Spleen (tissue), 11 donors: ENCODE measurements at regions not wholly inside any gene's neighbourhood (a gene's known extent, or its start where the extent isn't known, plus 50 kb on each side); places are given as distances from the start of the nearest gene placed in this dataset.

Experiments used
- DNase-seq: peaks from one replicate; pipeline ENCODE4 v3.0.0-alpha.2; 2020
- H3K27ac ChIP-seq, 8 donors: fragments of 200-600 bp; sonication (generic) in 7 of 8; 1 replicate in 4 of 8; 2 replicates in 4 of 8; pipeline versions ENCODE4 v1.5.0 to v1.8.0; 2016 to 2021; ENCODE audit warnings: inconsistent platforms in 4 of 8, mild to moderate bottlenecking in 4 of 8, moderate library complexity in 1 of 8
- H3K27me3 ChIP-seq, 7 donors: fragments of 200-600 bp; sonication (generic) in 6 of 7; replicated peaks in 1 of 7; 1 replicate in 4 of 7; 2 replicates in 3 of 7; pipeline versions ENCODE4 v1.5.0 to v1.8.0; 2016 to 2021; ENCODE audit warnings: inconsistent platforms in 3 of 7, mild to moderate bottlenecking in 1 of 7
- H3K36me3 ChIP-seq, 6 donors: fragments of 200-600 bp; sonication (generic) in 5 of 6; 1 replicate in 4 of 6; 2 replicates in 2 of 6; pipeline versions ENCODE4 v1.5.0 to v1.8.0; 2016 to 2021; ENCODE audit warnings: inconsistent platforms in 2 of 6
- H3K4me1 ChIP-seq, 6 donors: fragments of 200-600 bp; sonication (generic) in 5 of 6; 1 replicate in 3 of 6; 2 replicates in 3 of 6; pipeline versions ENCODE4 v1.5.0 to v1.8.0; 2016 to 2021; ENCODE audit warnings: inconsistent platforms in 3 of 6
- H3K4me3 ChIP-seq, 8 donors: fragments of 200-600 bp; sonication (generic) in 7 of 8; 1 replicate in 4 of 8; 2 replicates in 4 of 8; pipeline versions ENCODE4 v1.5.0 to v1.8.0; 2016 to 2021; ENCODE audit warnings: inconsistent platforms in 4 of 8, mild to moderate bottlenecking in 4 of 8, moderate library complexity in 2 of 8
- H3K9me3 ChIP-seq, 8 donors: fragments of 200-600 bp; sonication (generic) in 7 of 8; 1 replicate in 4 of 8; 2 replicates in 4 of 8; pipeline versions ENCODE4 v1.5.0 to v1.8.0; 2016 to 2021; ENCODE audit warnings: inconsistent platforms in 4 of 8
- CTCF ChIP-seq, 11 experiments: fragments of 200-600 bp in 7 of 11; fragments of 450-650 bp in 4 of 11; sonication (generic) in 4 of 11; IDR thresholded peaks in 8 of 11; conservative IDR thresholded peaks in 3 of 11; 1 replicate in 7 of 11; 2 replicates in 4 of 11; pipeline versions ENCODE4 v1.4.0 to v1.8.0; 2016 to 2021; ENCODE audit warnings: antibody characterized with exemption in 11 of 11, inconsistent platforms in 4 of 11, mild to moderate bottlenecking in 1 of 11
- POLR2A ChIP-seq, 3 donors: fragments of 450-650 bp; IDR thresholded peaks; one replicate each; pipeline ENCODE4 v1.5.1; 2017; ENCODE audit warnings: antibody characterized with exemption in 3 of 3, mild to moderate bottlenecking in 1 of 3
- POLR2AphosphoS5 ChIP-seq, 3 donors: sonication (generic); formaldehyde crosslinking; IDR thresholded peaks; one replicate each; pipeline ENCODE4 v1.5.1; 2017; ENCODE audit warnings: antibody characterized with exemption in 3 of 3
- WGBS, 5 donors: extraction: QIAGEN DNeasy Blood & Tissue Kit in 3 of 5; methylation state at CpG; one replicate each; pipeline versions ENCODE4 v1.1.5 to v1.1.7; 2013 to 2018; 5-methylcytosine and 5-hydroxymethylcytosine counted together
- intact Hi-C: fragments of 100-400 bp; cut with DNase I; formaldehyde crosslinking; loops from one replicate; pipeline ENCODE4 v1.15.0; 2023; ENCODE audit warnings: low total_unique reads
- donor health status: healthy with polysubstance abuse.
- donor health status: DM: no; HTN: no; CAD: no; lungs with moderate emphysema.
- donor health status: DM: no; HTN: no; CAD: no.
- donor health status: Bipolar disorder and iron deficiency.
- donor health status: healthy.
- donor health status: DM: no; HTN: no; CAD: no.
- donor health status: DM: yes; HTN: yes; CAD: no.

- H3K4me3 ChIP-seq: no peak overlapping the region
- no peak for DNase-seq
- H3K36me3 ChIP-seq: no peaks in the 10 kb centered on the region
- 58 to 74% (median 63%) methylated on average over 4 of the region's 4 CpGs for WGBS, 5 donors
- H3K9me3 ChIP-seq: no peaks in the 10 kb centered on the region
- peaks cover 0 to 7% (median 0%) of the 10 kb centered on the region in 7 donors for H3K27me3 ChIP-seq
- no peaks in the 10 kb centered on the region for H3K4me1 ChIP-seq
- intact Hi-C loops: no loop called here
- no peak overlapping the region for H3K27ac ChIP-seq
- TF ChIP-seq CTCF (IDR thresholded peaks at IDR 0.05 in 8 of 11, conservative IDR thresholded peaks at IDR 0.05 in 3 of 11) (no peak), POLR2A (IDR thresholded peaks at IDR 0.05) (no peak), POLR2AphosphoS5 (IDR thresholded peaks at IDR 0.05) (no peak)
These were observed 198.7 kb upstream of the C9orf72 start for GRCh38 chr9:27771803-27772545.

GRCh38 chr9:27784847-27785713 lies 211.8 kb upstream of the C9orf72 start:
- TF ChIP-seq POLR2A (IDR thresholded peaks at IDR 0.05): no peak
- no peak for TF ChIP-seq POLR2AphosphoS5 (IDR thresholded peaks at IDR 0.05)
- TF ChIP-seq CTCF (IDR thresholded peaks at IDR 0.05 in 8 of 11, conservative IDR thresholded peaks at IDR 0.05 in 3 of 11): no peak
- no peak for DNase-seq
- H3K27ac ChIP-seq: no peak overlapping the region
- H3K4me1 ChIP-seq: no peaks in the 10 kb centered on the region
- no peak overlapping the region for H3K4me3 ChIP-seq
- no peaks in the 10 kb centered on the region for H3K27me3 ChIP-seq
- H3K9me3 ChIP-seq: peaks cover 0 to 22% (median 10%) of the 10 kb centered on the region in 8 donors
- 45 to 63% (median 58%) methylated on average over 6 to 7 of the region's 7 CpGs for WGBS, 5 donors
- intact Hi-C loops: no loop called here
- H3K36me3 ChIP-seq: no peaks in the 10 kb centered on the region

GRCh38 chr9:27785714-27786100 lies 212.4 kb upstream of the C9orf72 start:
- Histone ChIP-seq H3K9me3 (peaks cover 0 to 17% (median 10%) of the 10 kb centered on the region in 8 donors), H3K27ac (no peak overlapping the region), H3K36me3 (no peaks in the 10 kb centered on the region), H3K4me1 (no peaks in the 10 kb centered on the region), H3K27me3 (no peaks in the 10 kb centered on the region), H3K4me3 (no peak overlapping the region)
- intact Hi-C loops: no loop called here
- no peak for DNase-seq
- TF ChIP-seq POLR2AphosphoS5 (IDR thresholded peaks at IDR 0.05) (no peak), POLR2A (IDR thresholded peaks at IDR 0.05) (no peak), CTCF (IDR thresholded peaks at IDR 0.05 in 8 of 11, conservative IDR thresholded peaks at IDR 0.05 in 3 of 11) (no peak)

GRCh38 chr9:27787891-27788290 lies 214.6 kb upstream of the C9orf72 start:
- Histone ChIP-seq H3K27me3 (no peaks in the 10 kb centered on the region), H3K27ac (no peak overlapping the region), H3K4me1 (no peaks in the 10 kb centered on the region), H3K9me3 (peaks cover 0 to 15% (median 10%) of the 10 kb centered on the region in 8 donors), H3K36me3 (no peaks in the 10 kb centered on the region), H3K4me3 (no peak overlapping the region)
- no peak for TF ChIP-seq POLR2A (IDR thresholded peaks at IDR 0.05)
- TF ChIP-seq POLR2AphosphoS5 (IDR thresholded peaks at IDR 0.05): no peak
- no peak for TF ChIP-seq CTCF (IDR thresholded peaks at IDR 0.05 in 8 of 11, conservative IDR thresholded peaks at IDR 0.05 in 3 of 11)
- no peak for DNase-seq
- WGBS, 5 donors: 42 to 64% (median 60%) methylated on average over 2 of the region's 2 CpGs
- intact Hi-C loops: no loop called here
